ENCODE measurements at regions not wholly inside any gene's neighbourhood (a gene's known extent, or its start where the extent isn't known, plus 50 kb on each side); places are given as distances from the start of the nearest gene placed in this dataset.
"Not testable (repeated sequence)": the region's sequence is repeated elsewhere in the genome, so short reads cannot be mapped to it uniquely, and the experiment has no call there.

GRCh38 chr14:43123544-43123943 is 1383.5 kb downstream of the FSCB start:
- no peak for DNase-seq (ENCODE audit: low read depth)
- no peak for TF ChIP-seq CTCF (IDR thresholded peaks at IDR 0.05; ENCODE audit: insufficient read depth, low read depth, low read length)
- no peak overlapping the region for H3K4me3 ChIP-seq (ENCODE audit: low read depth, low read length)

GRCh38 chr14:43119672-43120071 is 1387.4 kb downstream of the FSCB start:
- no peak overlapping the region for H3K4me3 ChIP-seq (ENCODE audit: low read depth, low read length)
- TF ChIP-seq CTCF (IDR thresholded peaks at IDR 0.05; ENCODE audit: insufficient read depth, low read depth, low read length): no peak
- no peak for DNase-seq (ENCODE audit: low read depth)

GRCh38 chr14:43116341-43116740 is 1390.7 kb downstream of the FSCB start:
- TF ChIP-seq CTCF (IDR thresholded peaks at IDR 0.05; ENCODE audit: insufficient read depth, low read depth, low read length): no peak
- no peak for DNase-seq (ENCODE audit: low read depth)
- no peak overlapping the region for H3K4me3 ChIP-seq (ENCODE audit: low read depth, low read length)

GRCh38 chr14:43105305-43105704 is 1401.8 kb downstream of the FSCB start:
- H3K4me3 ChIP-seq (ENCODE audit: low read depth, low read length): no peak overlapping the region
- no peak for DNase-seq (ENCODE audit: low read depth)
- TF ChIP-seq CTCF (IDR thresholded peaks at IDR 0.05; ENCODE audit: insufficient read depth, low read depth, low read length): no peak

- no peak overlapping the region for H3K4me3 ChIP-seq (ENCODE audit: low read depth, low read length)
- TF ChIP-seq CTCF (IDR thresholded peaks at IDR 0.05; ENCODE audit: insufficient read depth, low read depth, low read length): no peak
- no peak for DNase-seq (ENCODE audit: low read depth)
Observed at GRCh38 chr14:43090380-43090779, 1416.7 kb downstream of the FSCB start.

GRCh38 chr14:43087666-43088065 is 1419.4 kb downstream of the FSCB start:
- no peak overlapping the region for H3K4me3 ChIP-seq (ENCODE audit: low read depth, low read length)
- TF ChIP-seq CTCF (IDR thresholded peaks at IDR 0.05; ENCODE audit: insufficient read depth, low read depth, low read length): no peak
- DNase-seq (ENCODE audit: low read depth): no peak

- no peak for DNase-seq (ENCODE audit: low read depth)
- TF ChIP-seq CTCF (IDR thresholded peaks at IDR 0.05; ENCODE audit: insufficient read depth, low read depth, low read length): no peak
Observed at GRCh38 chr14:43085819-43086218, 1421.3 kb downstream of the FSCB start.

GRCh38 chr14:43067372-43067771 is 1439.7 kb downstream of the FSCB start:
- H3K4me3 ChIP-seq (ENCODE audit: low read depth, low read length); DNase-seq (ENCODE audit: low read depth): not testable (repeated sequence)

More at GRCh38 chr14:43085819-43086218, 1421.3 kb downstream of the FSCB start:
- H3K4me3 ChIP-seq (ENCODE audit: low read depth, low read length): no peak overlapping the region

Data from fibroblast of villous mesenchyme (primary cell).